Nephron (organoid): ENCODE measurements at regions not wholly inside any gene's neighbourhood (a gene's known extent, or its start where the extent isn't known, plus 50 kb on each side); places are given as distances from the start of the nearest gene placed in this dataset.

Source experiments
- H3K27ac Mint-ChIP-seq, 3 experiments: 2 replicates each; pipeline ENCODE4 v1.8.0; 2020; ENCODE audit warnings: mixed read lengths in 3 of 3, mild to moderate bottlenecking in 2 of 3, moderate library complexity in 1 of 3
- H3K27me3 Mint-ChIP-seq: 2 replicates; pipeline ENCODE4 v1.8.0; 2021; ENCODE audit warnings: low read depth, mild to moderate bottlenecking, moderate library complexity, mixed read lengths
- H3K36me3 Mint-ChIP-seq: 2 replicates; pipeline ENCODE4 v1.8.0; 2020; ENCODE audit warnings: low read depth, mixed read lengths
- H3K4me1 Mint-ChIP-seq: 2 replicates; pipeline ENCODE4 v1.8.0; 2020; ENCODE audit warnings: mixed read lengths
- H3K4me3 Mint-ChIP-seq, 3 experiments: 2 replicates each; pipeline ENCODE4 v1.8.0; 2020; ENCODE audit warnings: mild to moderate bottlenecking in 3 of 3, mixed read lengths in 3 of 3, moderate library complexity in 2 of 3
- H3K9me3 Mint-ChIP-seq: 2 replicates; pipeline ENCODE4 v1.8.0; 2020; ENCODE audit warnings: mixed read lengths
- TF ChIP-seq, protein P1 (sequence below), 3 experiments: fragments of 200-600 bp; sonication (generic); IDR thresholded peaks; one replicate each; pipeline ENCODE4 v1.5.0; 2021; ENCODE audit warnings: antibody characterized with exemption in 3 of 3; ENCODE audit not compliant: unreplicated experiment in 3 of 3

DNA sequence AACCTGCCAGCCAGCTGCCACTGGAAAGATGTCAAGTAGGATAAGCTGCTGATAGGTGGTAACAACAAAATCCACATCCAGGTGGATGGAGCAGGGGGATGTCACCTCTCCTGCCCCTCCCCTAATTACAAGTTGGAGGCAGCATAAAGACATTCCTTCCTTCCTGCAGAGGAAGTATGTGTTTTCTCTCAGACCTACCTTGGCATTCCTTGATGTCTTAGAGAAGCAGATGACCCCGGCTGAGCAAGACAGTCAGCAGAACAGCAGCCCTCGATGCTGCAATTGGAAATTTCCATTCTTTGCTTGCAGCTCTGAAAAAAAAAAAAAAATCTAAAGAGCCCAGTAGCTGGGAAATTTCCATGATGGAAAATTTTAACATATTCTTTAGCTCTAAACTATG is 137.5 kb upstream of the MKLN1 start:
- H3K27ac Mint-ChIP-seq, result no peak overlapping the region
- no peak overlapping the region for H3K4me3 Mint-ChIP-seq
- H3K27me3 Mint-ChIP-seq, result no peaks in the 10 kb centered on the region
- H3K36me3 Mint-ChIP-seq, result no peaks in the 10 kb centered on the region
- TF ChIP-seq, protein P1, sequence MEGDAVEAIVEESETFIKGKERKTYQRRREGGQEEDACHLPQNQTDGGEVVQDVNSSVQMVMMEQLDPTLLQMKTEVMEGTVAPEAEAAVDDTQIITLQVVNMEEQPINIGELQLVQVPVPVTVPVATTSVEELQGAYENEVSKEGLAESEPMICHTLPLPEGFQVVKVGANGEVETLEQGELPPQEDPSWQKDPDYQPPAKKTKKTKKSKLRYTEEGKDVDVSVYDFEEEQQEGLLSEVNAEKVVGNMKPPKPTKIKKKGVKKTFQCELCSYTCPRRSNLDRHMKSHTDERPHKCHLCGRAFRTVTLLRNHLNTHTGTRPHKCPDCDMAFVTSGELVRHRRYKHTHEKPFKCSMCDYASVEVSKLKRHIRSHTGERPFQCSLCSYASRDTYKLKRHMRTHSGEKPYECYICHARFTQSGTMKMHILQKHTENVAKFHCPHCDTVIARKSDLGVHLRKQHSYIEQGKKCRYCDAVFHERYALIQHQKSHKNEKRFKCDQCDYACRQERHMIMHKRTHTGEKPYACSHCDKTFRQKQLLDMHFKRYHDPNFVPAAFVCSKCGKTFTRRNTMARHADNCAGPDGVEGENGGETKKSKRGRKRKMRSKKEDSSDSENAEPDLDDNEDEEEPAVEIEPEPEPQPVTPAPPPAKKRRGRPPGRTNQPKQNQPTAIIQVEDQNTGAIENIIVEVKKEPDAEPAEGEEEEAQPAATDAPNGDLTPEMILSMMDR (IDR thresholded peaks at IDR 0.05; ENCODE audit: unreplicated experiment in 3 of 3), result no peak
- H3K4me1 Mint-ChIP-seq, result no peaks in the 10 kb centered on the region
- H3K9me3 Mint-ChIP-seq, result no peaks in the 10 kb centered on the region

DNA sequence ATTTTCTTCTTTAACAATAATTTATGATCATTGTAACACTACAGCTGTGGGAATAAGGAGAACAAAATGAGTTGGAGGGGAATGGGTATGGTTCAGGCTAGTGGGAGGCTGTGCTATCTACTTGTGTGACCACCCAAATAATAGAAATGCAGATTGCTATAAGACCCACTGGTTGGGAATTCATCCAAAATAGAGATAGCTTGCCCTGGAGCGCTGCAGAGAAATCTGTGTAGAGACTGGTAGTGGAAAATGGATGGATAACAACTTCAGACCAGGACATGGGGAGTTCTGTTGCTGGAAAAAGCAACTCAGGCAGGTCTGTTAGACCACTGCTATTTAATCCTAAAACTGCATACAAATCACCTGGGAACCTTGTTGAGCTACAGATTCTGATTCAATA is 137.1 kb upstream of the MKLN1 start:
- no peaks in the 10 kb centered on the region for H3K9me3 Mint-ChIP-seq
- no peaks in the 10 kb centered on the region for H3K36me3 Mint-ChIP-seq
- H3K27ac Mint-ChIP-seq, result no peak overlapping the region
- no peaks in the 10 kb centered on the region for H3K4me1 Mint-ChIP-seq
- no peak overlapping the region for H3K4me3 Mint-ChIP-seq
- TF ChIP-seq, protein P1 (IDR thresholded peaks at IDR 0.05; ENCODE audit: unreplicated experiment in 3 of 3), result no peak
- H3K27me3 Mint-ChIP-seq, result no peaks in the 10 kb centered on the region

DNA sequence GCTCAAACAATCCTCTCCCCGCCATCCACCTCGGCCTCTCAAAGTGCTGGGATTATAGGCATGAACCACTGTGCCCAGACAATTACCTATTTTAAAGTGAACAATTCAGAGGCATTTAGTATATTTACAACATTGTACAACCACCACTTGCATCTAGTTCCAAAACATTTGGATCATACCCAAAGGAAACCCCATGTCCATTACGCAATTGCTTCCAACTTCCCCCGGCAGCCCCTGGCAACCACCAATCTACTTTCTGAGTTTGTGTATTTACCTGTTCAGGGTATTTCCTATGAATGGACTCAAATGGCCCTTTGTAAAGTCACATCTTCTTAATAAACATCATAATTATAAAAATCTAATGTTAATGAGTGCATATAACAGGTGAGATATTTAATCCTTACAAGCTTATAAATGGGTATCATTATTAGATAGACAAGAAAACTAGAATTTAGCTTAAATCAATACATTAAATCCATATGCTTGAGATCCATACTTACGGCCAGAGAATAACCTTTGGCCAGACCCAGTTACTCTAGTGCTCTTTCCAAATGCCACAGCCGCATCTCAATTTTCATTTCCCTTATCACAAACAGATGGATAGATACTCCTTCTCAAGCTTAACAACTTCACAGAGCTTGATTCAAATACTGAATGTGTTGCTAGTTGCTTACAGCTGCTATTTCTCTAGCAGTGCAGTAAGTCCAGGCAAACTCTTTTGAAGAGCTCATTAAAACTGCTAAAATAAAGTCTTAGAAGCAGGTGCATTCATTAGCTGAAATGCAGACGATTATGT is 133.4 kb upstream of the MKLN1 start:
- TF ChIP-seq, protein P1 (IDR thresholded peaks at IDR 0.05; ENCODE audit: unreplicated experiment in 3 of 3), result no peak
- H3K9me3 Mint-ChIP-seq, result no peaks in the 10 kb centered on the region
- H3K27ac Mint-ChIP-seq, result no peak overlapping the region
- H3K4me1 Mint-ChIP-seq, result no peaks in the 10 kb centered on the region
- no peaks in the 10 kb centered on the region for H3K27me3 Mint-ChIP-seq
- no peaks in the 10 kb centered on the region for H3K36me3 Mint-ChIP-seq
- no peak overlapping the region for H3K4me3 Mint-ChIP-seq

DNA sequence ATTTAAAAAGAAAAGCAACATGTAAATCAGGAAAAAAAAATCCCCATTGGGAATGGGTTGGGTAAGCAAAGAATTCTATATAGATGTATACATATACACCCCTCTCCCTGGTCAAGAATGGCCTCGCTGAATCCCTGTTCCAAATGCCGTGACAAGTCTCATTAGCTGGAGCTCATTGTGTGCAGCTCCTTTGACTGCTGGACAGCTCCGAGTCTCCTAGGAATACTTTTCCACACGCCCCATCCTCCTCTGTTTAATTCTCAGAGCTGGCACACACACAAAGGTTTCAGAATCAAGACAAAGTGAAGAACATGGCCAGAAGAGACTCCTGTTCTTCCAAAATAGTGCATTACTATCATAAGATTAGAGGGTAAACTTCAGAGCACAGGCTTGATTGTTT is 130.9 kb upstream of the MKLN1 start:
- no peaks in the 10 kb centered on the region for H3K9me3 Mint-ChIP-seq
- peaks cover 4% of the 10 kb centered on the region for H3K27me3 Mint-ChIP-seq
- no peak overlapping the region for H3K27ac Mint-ChIP-seq
- TF ChIP-seq, protein P1 (IDR thresholded peaks at IDR 0.05; ENCODE audit: unreplicated experiment in 3 of 3), result no peak
- no peaks in the 10 kb centered on the region for H3K36me3 Mint-ChIP-seq
- no peak overlapping the region for H3K4me3 Mint-ChIP-seq
- H3K4me1 Mint-ChIP-seq, result no peaks in the 10 kb centered on the region

DNA sequence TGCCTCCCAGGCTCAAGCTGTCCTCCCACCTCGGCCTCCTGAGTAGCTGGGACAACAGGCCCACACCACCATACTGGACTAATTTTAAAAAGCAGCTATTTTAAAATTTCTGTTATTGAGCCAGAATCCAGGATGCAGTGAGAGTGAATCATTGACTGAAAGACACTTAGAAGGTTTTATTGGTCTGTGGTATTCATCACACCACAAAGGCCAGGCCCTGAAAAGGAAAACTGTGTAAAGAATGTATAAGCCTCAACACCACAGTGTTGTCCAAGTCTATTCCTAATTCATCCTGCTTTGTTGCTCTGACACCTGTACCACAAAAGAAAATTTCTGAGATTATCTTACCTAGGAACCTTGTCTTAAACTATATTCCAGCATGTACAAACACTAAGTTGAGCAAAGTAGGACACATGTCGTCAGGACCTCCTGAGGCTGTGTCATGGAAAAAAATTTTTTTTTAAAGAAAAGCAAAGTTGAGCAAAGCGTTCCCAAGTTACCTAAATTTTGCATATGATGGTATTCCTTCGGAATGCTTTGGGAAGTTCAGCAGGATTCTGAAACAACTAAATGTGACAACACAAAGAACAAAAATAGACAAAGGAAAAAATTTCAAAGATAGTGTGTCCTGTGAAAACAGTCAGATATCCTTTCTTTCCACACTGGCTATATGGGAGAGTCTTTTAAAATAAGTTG is 129.6 kb upstream of the MKLN1 start:
- H3K4me3 Mint-ChIP-seq, result no peak overlapping the region
- H3K27ac Mint-ChIP-seq, result no peak overlapping the region
- H3K36me3 Mint-ChIP-seq, result no peaks in the 10 kb centered on the region
- no peaks in the 10 kb centered on the region for H3K9me3 Mint-ChIP-seq
- peaks cover 4% of the 10 kb centered on the region for H3K27me3 Mint-ChIP-seq
- TF ChIP-seq, protein P1 (IDR thresholded peaks at IDR 0.05; ENCODE audit: unreplicated experiment in 3 of 3), result no peak
- no peaks in the 10 kb centered on the region for H3K4me1 Mint-ChIP-seq
